ENCODE measurements at regions not wholly inside any gene's neighbourhood (a gene's known extent, or its start where the extent isn't known, plus 50 kb on each side); places are given as distances from the start of the nearest gene placed in this dataset.

DNA sequence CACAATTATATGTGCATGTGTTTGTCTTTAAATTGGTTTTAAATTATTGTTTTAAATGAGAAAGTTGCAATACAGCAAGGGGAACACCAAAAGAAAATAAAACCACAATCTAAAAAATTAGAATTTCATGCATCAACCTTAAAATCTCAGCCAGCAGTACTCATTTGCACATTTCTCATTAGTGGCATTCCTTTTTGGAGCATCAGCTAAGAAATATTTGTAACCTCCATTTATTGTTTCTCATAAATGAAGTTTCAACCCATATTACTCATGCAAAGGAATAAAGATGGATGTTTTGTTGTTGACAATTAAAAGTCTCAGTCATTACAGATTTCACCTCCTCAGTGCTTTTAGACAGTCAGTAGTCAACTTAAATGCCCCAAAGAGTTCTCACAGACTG is 160.1 kb downstream of the TBX15 start:
- no peaks in the 10 kb centered on the region for H3K36me3 ChIP-seq (ENCODE audit: control insufficient read depth in 4 of 4, insufficient read depth in 4 of 4, low read length in 4 of 4)
- H3K27me3 ChIP-seq (ENCODE audit: control insufficient read depth in 3 of 3, insufficient read depth in 3 of 3, low read length in 2 of 3), result no peaks in the 10 kb centered on the region
- H3K4me3 ChIP-seq, result no peak overlapping the region
- TF ChIP-seq, protein P1, sequence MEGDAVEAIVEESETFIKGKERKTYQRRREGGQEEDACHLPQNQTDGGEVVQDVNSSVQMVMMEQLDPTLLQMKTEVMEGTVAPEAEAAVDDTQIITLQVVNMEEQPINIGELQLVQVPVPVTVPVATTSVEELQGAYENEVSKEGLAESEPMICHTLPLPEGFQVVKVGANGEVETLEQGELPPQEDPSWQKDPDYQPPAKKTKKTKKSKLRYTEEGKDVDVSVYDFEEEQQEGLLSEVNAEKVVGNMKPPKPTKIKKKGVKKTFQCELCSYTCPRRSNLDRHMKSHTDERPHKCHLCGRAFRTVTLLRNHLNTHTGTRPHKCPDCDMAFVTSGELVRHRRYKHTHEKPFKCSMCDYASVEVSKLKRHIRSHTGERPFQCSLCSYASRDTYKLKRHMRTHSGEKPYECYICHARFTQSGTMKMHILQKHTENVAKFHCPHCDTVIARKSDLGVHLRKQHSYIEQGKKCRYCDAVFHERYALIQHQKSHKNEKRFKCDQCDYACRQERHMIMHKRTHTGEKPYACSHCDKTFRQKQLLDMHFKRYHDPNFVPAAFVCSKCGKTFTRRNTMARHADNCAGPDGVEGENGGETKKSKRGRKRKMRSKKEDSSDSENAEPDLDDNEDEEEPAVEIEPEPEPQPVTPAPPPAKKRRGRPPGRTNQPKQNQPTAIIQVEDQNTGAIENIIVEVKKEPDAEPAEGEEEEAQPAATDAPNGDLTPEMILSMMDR (IDR thresholded peaks at IDR 0.05; ENCODE audit: control extremely low read depth, extremely low read depth), result no peak
- no peak overlapping the region for H3K9ac ChIP-seq (ENCODE audit: insufficient read depth in 1 of 2, low read length in 2 of 2)
- no peak overlapping the region for H3K27ac ChIP-seq (ENCODE audit: low read depth in 1 of 2, low read length in 1 of 2)
- no peaks in the 10 kb centered on the region for H3K9me3 ChIP-seq (ENCODE audit: control insufficient read depth in 4 of 4, insufficient read depth in 3 of 4, low read length in 3 of 4)
- DNase-seq (no peak), ATAC-seq (ENCODE audit: insufficient read depth, low FRiP score) (no peak)
- H3K4me1 ChIP-seq (ENCODE audit: control insufficient read depth in 5 of 5, insufficient read depth in 5 of 5, low read length in 5 of 5), result no peaks in the 10 kb centered on the region

DNA sequence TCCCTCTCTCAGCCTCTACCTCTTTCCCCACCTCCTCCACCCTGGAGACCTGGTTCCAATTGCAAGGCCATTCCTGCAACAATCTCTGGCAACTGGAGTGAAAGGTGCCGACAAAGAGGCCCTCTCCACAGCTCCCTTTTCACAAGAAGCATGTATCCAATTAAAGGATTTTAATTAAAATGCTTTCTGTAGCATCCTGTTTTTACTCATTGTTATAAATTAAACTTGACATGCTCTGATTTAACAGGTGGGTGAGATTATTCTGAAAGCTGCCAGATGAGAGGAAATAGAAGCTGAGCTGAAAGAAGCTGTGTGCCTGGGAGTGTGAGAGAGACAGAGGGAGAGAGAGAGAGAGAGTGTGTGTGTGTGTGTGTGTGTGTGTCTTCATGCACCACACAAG is 160.5 kb downstream of the TBX15 start:
- TF ChIP-seq, protein P1 (IDR thresholded peaks at IDR 0.05; ENCODE audit: control extremely low read depth, extremely low read depth), result no peak

DNA sequence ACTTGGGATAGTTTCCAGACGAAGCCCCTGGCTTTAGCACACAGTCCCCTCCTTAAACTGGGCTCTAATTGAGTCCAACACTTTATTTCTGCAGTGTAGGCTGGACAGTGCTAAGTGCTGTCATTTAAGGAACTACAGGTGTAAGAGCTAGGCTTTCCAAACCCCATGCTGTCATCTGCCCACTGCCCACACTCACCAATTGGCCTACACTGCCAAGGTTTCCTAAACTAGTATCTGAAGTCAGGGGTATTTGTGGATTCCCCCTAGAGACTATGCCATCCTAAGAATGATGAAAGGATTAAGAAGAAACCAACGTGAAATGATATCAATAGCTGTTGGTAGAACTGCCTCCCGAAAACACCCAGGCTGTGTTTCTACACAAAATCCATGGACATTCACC is 160.9 kb downstream of the TBX15 start:
- Histone ChIP-seq H3K4me1 (ENCODE audit: control insufficient read depth in 5 of 5, insufficient read depth in 5 of 5, low read length in 5 of 5) (no peaks in the 10 kb centered on the region), H3K36me3 (ENCODE audit: control insufficient read depth in 4 of 4, insufficient read depth in 4 of 4, low read length in 4 of 4) (no peaks in the 10 kb centered on the region), H3K27me3 (ENCODE audit: control insufficient read depth in 3 of 3, insufficient read depth in 3 of 3, low read length in 2 of 3) (no peaks in the 10 kb centered on the region), H3K9ac (ENCODE audit: insufficient read depth in 1 of 2, low read length in 2 of 2) (no peak overlapping the region), H3K9me3 (ENCODE audit: control insufficient read depth in 4 of 4, insufficient read depth in 3 of 4, low read length in 3 of 4) (no peaks in the 10 kb centered on the region), H3K4me3 (no peak overlapping the region), H3K27ac (ENCODE audit: low read depth in 1 of 2, low read length in 1 of 2) (no peak overlapping the region)
- 69 to 82% methylated on average over 3 of the region's 3 CpGs for WGBS, 2 donors
- DNase-seq, result no peak
- ATAC-seq (ENCODE audit: insufficient read depth, low FRiP score), result no peak
- TF ChIP-seq, protein P1 (IDR thresholded peaks at IDR 0.05; ENCODE audit: control extremely low read depth, extremely low read depth), result no peak

More for the DNA sequence above, 160.5 kb downstream of the TBX15 start:
- 69 to 87% methylated on average over 1 of the region's 1 CpG for WGBS, 2 donors
- Histone ChIP-seq H3K27ac (ENCODE audit: low read depth in 1 of 2, low read length in 1 of 2) (no peak overlapping the region), H3K36me3 (ENCODE audit: control insufficient read depth in 4 of 4, insufficient read depth in 4 of 4, low read length in 4 of 4) (no peaks in the 10 kb centered on the region), H3K9me3 (ENCODE audit: control insufficient read depth in 4 of 4, insufficient read depth in 3 of 4, low read length in 3 of 4) (no peaks in the 10 kb centered on the region), H3K27me3 (ENCODE audit: control insufficient read depth in 3 of 3, insufficient read depth in 3 of 3, low read length in 2 of 3) (no peaks in the 10 kb centered on the region), H3K4me1 (ENCODE audit: control insufficient read depth in 5 of 5, insufficient read depth in 5 of 5, low read length in 5 of 5) (no peaks in the 10 kb centered on the region), H3K9ac (ENCODE audit: insufficient read depth in 1 of 2, low read length in 2 of 2) (no peak overlapping the region), H3K4me3 (no peak overlapping the region)
- ATAC-seq (ENCODE audit: insufficient read depth, low FRiP score) (no peak), DNase-seq (no peak)

DNA sequence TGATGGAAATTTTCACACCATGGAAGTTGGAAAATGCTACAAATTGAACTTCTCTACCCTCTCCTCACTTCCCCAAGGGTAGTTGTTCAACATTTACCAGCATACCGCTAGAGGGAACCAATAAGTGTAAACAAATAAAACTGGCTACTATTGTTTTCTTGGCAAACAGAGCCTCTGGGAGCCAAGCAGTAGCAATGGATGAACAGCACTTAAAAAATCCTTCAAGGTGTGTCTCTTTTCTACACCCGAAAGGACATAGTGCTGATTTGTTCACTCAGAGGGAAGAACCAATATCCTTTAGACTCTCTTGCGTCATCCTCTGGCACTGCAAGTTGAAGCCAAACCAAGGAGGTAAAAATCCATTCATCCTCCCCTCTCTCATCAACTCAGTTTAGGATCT is 161.5 kb downstream of the TBX15 start:
- TF ChIP-seq, protein P1 (IDR thresholded peaks at IDR 0.05; ENCODE audit: control extremely low read depth, extremely low read depth), result no peak
- H3K9me3 ChIP-seq (ENCODE audit: control insufficient read depth in 4 of 4, insufficient read depth in 3 of 4, low read length in 3 of 4), result no peaks in the 10 kb centered on the region
- no peak overlapping the region for H3K27ac ChIP-seq (ENCODE audit: low read depth in 1 of 2, low read length in 1 of 2)
- DNase-seq (no peak), ATAC-seq (ENCODE audit: insufficient read depth, low FRiP score) (no peak)
- no peak overlapping the region for H3K9ac ChIP-seq (ENCODE audit: insufficient read depth in 1 of 2, low read length in 2 of 2)
- H3K27me3 ChIP-seq (ENCODE audit: control insufficient read depth in 3 of 3, insufficient read depth in 3 of 3, low read length in 2 of 3), result no peaks in the 10 kb centered on the region
- 66 to 68% methylated on average over 3 of the region's 3 CpGs for WGBS, 2 donors
- H3K4me1 ChIP-seq (ENCODE audit: control insufficient read depth in 5 of 5, insufficient read depth in 5 of 5, low read length in 5 of 5), result no peaks in the 10 kb centered on the region
- no peak overlapping the region for H3K4me3 ChIP-seq
- no peaks in the 10 kb centered on the region for H3K36me3 ChIP-seq (ENCODE audit: control insufficient read depth in 4 of 4, insufficient read depth in 4 of 4, low read length in 4 of 4)

All from lung (tissue), 11 donors.